GM19372 (cell line): ENCODE measurements at regions not wholly inside any gene's neighbourhood (a gene's known extent, or its start where the extent isn't known, plus 50 kb on each side); places are given as distances from the start of the nearest gene placed in this dataset.
"Not testable (repeated sequence)": the region's sequence is repeated elsewhere in the genome, so short reads cannot be mapped to it uniquely, and the experiment has no call there.

Experiments
- ATAC-seq: cut with Tn5 transposase; IDR thresholded peaks from one replicate; pipeline ENCODE4 v1.9.1; 2021; ENCODE audit warnings: mild to moderate bottlenecking, low read depth, moderate library complexity; ENCODE audit not compliant: unreplicated experiment

GRCh38 chr5:14020944-14021343, 76.5 kb upstream of the DNAH5 start:
- not testable (repeated sequence) for ATAC-seq

- ATAC-seq = no peak
These were observed 75.3 kb upstream of the DNAH5 start for GRCh38 chr5:14019768-14020290.

GRCh38 chr5:14017904-14018303, 73.4 kb upstream of the DNAH5 start:
- ATAC-seq = no peak

- ATAC-seq = no peak
These were observed 72.1 kb upstream of the DNAH5 start for GRCh38 chr5:14016549-14016948.

- peak; percentile 92 for ATAC-seq
These were observed 66.9 kb upstream of the DNAH5 start for GRCh38 chr5:14011089-14012020.

GRCh38 chr5:14009575-14009974, 65.1 kb upstream of the DNAH5 start:
- no peak for ATAC-seq

GRCh38 chr5:14008819-14009311, 64.4 kb upstream of the DNAH5 start:
- no peak for ATAC-seq

GRCh38 chr5:14006823-14007520, 62.5 kb upstream of the DNAH5 start:
- ATAC-seq = no peak

GRCh38 chr5:14004598-14005394, 60.3 kb upstream of the DNAH5 start:
- no peak for ATAC-seq

- no peak for ATAC-seq
These were observed 59.4 kb upstream of the DNAH5 start for GRCh38 chr5:14003936-14004335.

GRCh38 chr5:14003513-14003912, 59.0 kb upstream of the DNAH5 start:
- ATAC-seq = no peak

GRCh38 chr5:13998254-13998653, 53.8 kb upstream of the DNAH5 start:
- ATAC-seq = no peak

- ATAC-seq = no peak
These were observed 53.0 kb upstream of the DNAH5 start for GRCh38 chr5:13997514-13997913.

- peak; percentile 58 for ATAC-seq
These were observed 50.2 kb upstream of the DNAH5 start for GRCh38 chr5:13994621-13995253.
